ENCODE measurements at regions not wholly inside any gene's neighbourhood (a gene's known extent, or its start where the extent isn't known, plus 50 kb on each side); places are given as distances from the start of the nearest gene placed in this dataset.

DNA sequence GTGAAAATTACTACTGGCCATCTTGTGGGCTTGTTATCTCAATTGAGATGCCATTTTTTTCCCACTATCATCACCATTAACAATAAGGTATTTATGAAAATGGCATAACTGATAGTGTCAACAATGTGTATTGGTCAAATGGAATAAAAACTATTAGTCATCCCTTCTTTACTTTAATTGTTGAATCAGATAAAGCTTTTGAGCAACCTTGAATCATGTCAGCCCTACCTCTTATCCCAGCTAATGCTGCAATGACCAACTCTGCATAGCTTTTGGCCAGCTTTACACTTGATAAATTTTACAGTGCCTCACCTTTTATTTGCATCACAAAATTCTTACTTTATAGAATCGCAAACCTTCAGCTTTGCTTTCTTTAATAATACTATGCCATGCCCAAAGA is 784.0 kb upstream of the PRR20A start:
- no peak overlapping the region for H3K4me3 ChIP-seq (ENCODE audit: low read depth, low read length)
- no peak for DNase-seq (ENCODE audit: low read depth)
- TF ChIP-seq, protein P1, sequence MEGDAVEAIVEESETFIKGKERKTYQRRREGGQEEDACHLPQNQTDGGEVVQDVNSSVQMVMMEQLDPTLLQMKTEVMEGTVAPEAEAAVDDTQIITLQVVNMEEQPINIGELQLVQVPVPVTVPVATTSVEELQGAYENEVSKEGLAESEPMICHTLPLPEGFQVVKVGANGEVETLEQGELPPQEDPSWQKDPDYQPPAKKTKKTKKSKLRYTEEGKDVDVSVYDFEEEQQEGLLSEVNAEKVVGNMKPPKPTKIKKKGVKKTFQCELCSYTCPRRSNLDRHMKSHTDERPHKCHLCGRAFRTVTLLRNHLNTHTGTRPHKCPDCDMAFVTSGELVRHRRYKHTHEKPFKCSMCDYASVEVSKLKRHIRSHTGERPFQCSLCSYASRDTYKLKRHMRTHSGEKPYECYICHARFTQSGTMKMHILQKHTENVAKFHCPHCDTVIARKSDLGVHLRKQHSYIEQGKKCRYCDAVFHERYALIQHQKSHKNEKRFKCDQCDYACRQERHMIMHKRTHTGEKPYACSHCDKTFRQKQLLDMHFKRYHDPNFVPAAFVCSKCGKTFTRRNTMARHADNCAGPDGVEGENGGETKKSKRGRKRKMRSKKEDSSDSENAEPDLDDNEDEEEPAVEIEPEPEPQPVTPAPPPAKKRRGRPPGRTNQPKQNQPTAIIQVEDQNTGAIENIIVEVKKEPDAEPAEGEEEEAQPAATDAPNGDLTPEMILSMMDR (IDR thresholded peaks at IDR 0.05; ENCODE audit: low read depth, low read length, missing control alignments) = no peak

DNA sequence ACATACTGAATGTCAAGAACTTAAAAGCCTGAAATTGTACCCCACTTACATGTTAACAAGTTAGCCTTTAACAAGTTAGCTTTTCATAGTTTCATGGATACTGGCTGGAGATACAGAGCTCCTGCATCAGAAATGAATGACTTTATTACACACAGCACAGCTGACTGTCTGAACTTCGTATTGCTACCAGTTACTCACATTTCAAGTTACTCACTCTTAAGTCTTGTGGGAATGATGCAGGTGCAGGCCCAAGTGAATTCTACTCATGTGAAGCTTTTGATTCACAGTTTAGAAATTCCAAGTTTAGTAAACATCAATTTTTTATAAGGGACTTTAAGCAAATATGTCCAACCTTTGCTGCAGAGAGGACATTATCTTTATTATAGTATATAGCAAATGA is 762.2 kb upstream of the PRR20A start:
- TF ChIP-seq, protein P1 (IDR thresholded peaks at IDR 0.05; ENCODE audit: low read depth, low read length, missing control alignments) = no peak
- no peak for DNase-seq (ENCODE audit: low read depth)
- H3K4me3 ChIP-seq (ENCODE audit: low read depth, low read length) = no peak overlapping the region

DNA sequence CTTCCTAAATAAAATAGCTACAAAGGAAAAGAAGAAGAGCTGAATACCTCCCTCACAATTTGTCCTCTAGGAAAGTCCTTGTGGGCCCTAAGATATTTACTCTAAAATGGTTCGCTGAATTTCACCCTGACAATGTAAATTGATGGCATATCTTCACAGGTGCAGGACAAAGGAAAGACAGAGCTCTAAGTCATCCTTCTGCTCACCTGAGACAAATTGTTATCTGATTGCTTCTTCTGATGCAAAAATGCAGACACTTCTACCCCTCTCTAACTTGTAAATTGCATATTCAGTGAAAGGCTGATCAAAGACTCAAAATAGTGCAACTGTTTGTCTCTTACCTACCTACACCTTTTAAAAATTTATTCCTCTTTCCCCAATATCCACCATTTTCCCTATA is 747.2 kb upstream of the PRR20A start:
- TF ChIP-seq, protein P1 (IDR thresholded peaks at IDR 0.05; ENCODE audit: low read depth, low read length, missing control alignments) = no peak
- no peak overlapping the region for H3K4me3 ChIP-seq (ENCODE audit: low read depth, low read length)
- no peak for DNase-seq (ENCODE audit: low read depth)

DNA sequence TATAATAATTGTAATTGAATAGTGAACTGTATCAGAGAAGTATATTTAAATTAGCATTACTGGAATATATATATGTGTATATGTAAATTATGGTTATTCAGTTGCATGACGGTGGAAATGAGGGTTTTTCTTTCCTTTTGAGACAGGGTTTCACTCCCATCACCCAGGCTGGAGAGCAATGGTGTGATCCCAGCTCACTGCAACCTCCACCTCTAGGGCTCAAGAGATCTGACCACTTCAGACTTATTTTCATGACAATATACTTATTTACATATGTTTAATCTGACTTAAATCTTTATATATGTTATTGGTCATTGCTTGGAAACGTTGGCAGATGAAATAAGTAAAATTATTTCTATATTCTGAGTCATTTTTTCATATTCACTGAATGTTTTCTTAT is 744.4 kb upstream of the PRR20A start:
- TF ChIP-seq, protein P1 (IDR thresholded peaks at IDR 0.05; ENCODE audit: low read depth, low read length, missing control alignments) = no peak
- no peak overlapping the region for H3K4me3 ChIP-seq (ENCODE audit: low read depth, low read length)
- DNase-seq (ENCODE audit: low read depth) = no peak

DNA sequence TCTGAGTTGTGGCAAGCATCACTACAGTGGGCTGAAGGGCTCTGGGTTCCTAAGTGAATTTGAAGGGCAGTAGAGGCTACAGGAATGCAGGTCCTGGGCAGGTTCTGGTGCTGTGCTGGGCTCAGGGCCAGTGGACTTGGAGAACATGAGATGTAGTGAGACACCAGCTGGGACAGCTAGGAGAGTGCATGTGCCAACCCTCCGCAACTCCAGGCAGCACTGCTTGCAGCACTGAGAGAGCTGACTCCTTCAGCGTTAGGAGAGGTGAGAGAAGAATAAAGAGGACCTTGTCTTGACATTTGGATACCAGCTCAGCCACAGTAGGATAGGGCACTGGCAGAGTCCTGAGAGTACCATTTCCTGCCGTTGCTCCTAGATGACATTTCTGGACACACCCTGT is 739.9 kb upstream of the PRR20A start:
- DNase-seq (ENCODE audit: low read depth) = no peak
- TF ChIP-seq, protein P1 (IDR thresholded peaks at IDR 0.05; ENCODE audit: low read depth, low read length, missing control alignments) = no peak
- H3K4me3 ChIP-seq (ENCODE audit: low read depth, low read length) = no peak overlapping the region

DNA sequence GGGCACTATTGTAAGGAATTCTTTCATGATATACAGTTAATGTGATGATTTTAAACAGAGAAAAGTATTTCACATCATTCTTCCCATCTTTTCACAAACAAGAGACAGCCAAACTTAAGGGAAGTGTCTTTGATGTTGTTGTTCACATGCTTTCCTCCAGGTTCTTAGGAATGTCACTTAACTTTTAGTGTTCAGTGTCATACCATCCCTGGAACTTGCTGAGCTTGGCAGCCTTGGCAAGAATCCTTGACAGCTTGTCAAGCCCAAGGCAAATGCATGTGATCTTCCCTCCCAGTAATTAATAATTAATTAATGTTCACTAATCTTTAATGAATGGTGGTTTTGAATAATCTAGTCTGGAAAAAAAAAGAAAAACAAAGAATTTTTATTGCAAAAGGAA is 727.9 kb upstream of the PRR20A start:
- no peak overlapping the region for H3K4me3 ChIP-seq (ENCODE audit: low read depth, low read length)
- TF ChIP-seq, protein P1 (IDR thresholded peaks at IDR 0.05; ENCODE audit: low read depth, low read length, missing control alignments) = no peak
- DNase-seq (ENCODE audit: low read depth) = no peak

DNA sequence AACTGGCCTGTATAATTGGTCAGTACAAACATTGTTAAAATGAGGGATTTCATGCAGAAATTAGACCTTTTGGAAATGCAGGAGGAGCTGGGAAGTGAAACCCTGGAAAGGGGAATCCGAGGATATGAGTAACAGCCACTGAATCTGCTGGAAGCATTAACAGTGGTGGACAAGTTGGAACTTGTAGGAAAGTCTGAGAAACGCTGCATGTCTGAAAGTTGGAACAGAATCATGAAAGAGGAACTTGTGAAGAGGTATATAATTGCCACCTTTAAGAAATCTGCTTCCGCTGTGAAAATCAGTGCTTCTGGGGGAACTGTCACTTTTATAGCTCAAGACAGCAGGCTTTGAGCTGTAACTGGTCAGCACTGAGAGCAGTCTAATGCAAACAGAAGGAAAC is 716.5 kb upstream of the PRR20A start:
- no peak overlapping the region for H3K4me3 ChIP-seq (ENCODE audit: low read depth, low read length)
- TF ChIP-seq, protein P1 (IDR thresholded peaks at IDR 0.05; ENCODE audit: low read depth, low read length, missing control alignments) = no peak
- no peak for DNase-seq (ENCODE audit: low read depth)
